ENCODE measurements at regions not wholly inside any gene's neighbourhood (a gene's known extent, or its start where the extent isn't known, plus 50 kb on each side); places are given as distances from the start of the nearest gene placed in this dataset.

GRCh38 chr2:128628996-128629395 is 310.3 kb upstream of the HS6ST1 start:
- TF ChIP-seq CTCF (IDR thresholded peaks at IDR 0.05; ENCODE audit: low read depth, low read length, missing control alignments), result no peak
- no peak for DNase-seq (ENCODE audit: extremely low read depth, low read depth)
- H3K4me3 ChIP-seq (replicated peaks; ENCODE audit: low read depth, low read length), result no peak overlapping the region

- DNase-seq (ENCODE audit: extremely low read depth, low read depth), result no peak
- no peak overlapping the region for H3K4me3 ChIP-seq (replicated peaks; ENCODE audit: low read depth, low read length)
- no peak for TF ChIP-seq CTCF (IDR thresholded peaks at IDR 0.05; ENCODE audit: low read depth, low read length, missing control alignments)
These were observed 312.5 kb upstream of the HS6ST1 start for GRCh38 chr2:128630974-128631697.

GRCh38 chr2:128631698-128632500 is 313.2 kb upstream of the HS6ST1 start:
- no peak overlapping the region for H3K4me3 ChIP-seq (replicated peaks; ENCODE audit: low read depth, low read length)
- no peak for DNase-seq (ENCODE audit: extremely low read depth, low read depth)
- no peak for TF ChIP-seq CTCF (IDR thresholded peaks at IDR 0.05; ENCODE audit: low read depth, low read length, missing control alignments)

- H3K4me3 ChIP-seq (replicated peaks; ENCODE audit: low read depth, low read length), result no peak overlapping the region
- DNase-seq (ENCODE audit: extremely low read depth, low read depth), result no peak
- no peak for TF ChIP-seq CTCF (IDR thresholded peaks at IDR 0.05; ENCODE audit: low read depth, low read length, missing control alignments)
These were observed 313.8 kb upstream of the HS6ST1 start for GRCh38 chr2:128632501-128632800.

GRCh38 chr2:128633501-128633900 is 314.8 kb upstream of the HS6ST1 start:
- DNase-seq (ENCODE audit: extremely low read depth, low read depth), result no peak
- no peak overlapping the region for H3K4me3 ChIP-seq (replicated peaks; ENCODE audit: low read depth, low read length)
- TF ChIP-seq CTCF (IDR thresholded peaks at IDR 0.05; ENCODE audit: low read depth, low read length, missing control alignments), result no peak

- DNase-seq (ENCODE audit: extremely low read depth, low read depth), result no peak
- no peak for TF ChIP-seq CTCF (IDR thresholded peaks at IDR 0.05; ENCODE audit: low read depth, low read length, missing control alignments)
- H3K4me3 ChIP-seq (replicated peaks; ENCODE audit: low read depth, low read length), result no peak overlapping the region
These were observed 316.8 kb upstream of the HS6ST1 start for GRCh38 chr2:128635361-128635900.
